HCT116 (cell line): ENCODE measurements at regions not wholly inside any gene's neighbourhood (a gene's known extent, or its start where the extent isn't known, plus 50 kb on each side); places are given as distances from the start of the nearest gene placed in this dataset.

ENCODE experiments used
- ATAC-seq: fragments of 200-7000 bp; cut with Tn5 transposase; 2 replicates; pipeline ENCODE4 v1.9.1; 2020; ENCODE audit warnings: mild to moderate bottlenecking, moderate library complexity
- BruUV-seq: library from RNA; stranded (reverse); fragments of 400-500 nt; replicated peaks from 2 replicates; lab custom pipeline; 2021; lab: Mats Ljungman, UMichigan
- CTCF ChIA-PET: fragments of 300-600 bp; sonication (Branson Sonifier 250); formaldehyde crosslinking; loops from one replicate; lab custom pipeline; 2021; ENCODE audit warnings: antibody characterized with exemption; lab: Charles Lee
- POLR2A ChIA-PET: fragments of 300-600, 350-600 bp; sonication (Branson Sonifier 250); formaldehyde crosslinking; loops from one replicate; lab custom pipeline; 2021; ENCODE audit warnings: antibody characterized with exemption; lab: Charles Lee
- RAD21 ChIA-PET, 2 experiments: fragments of 300-600 bp; sonication (Branson Sonifier 250); formaldehyde crosslinking; loops; one replicate each; lab custom pipeline; 2023; ENCODE audit warnings: low total read pairs in 2 of 2; ENCODE audit not compliant: uncharacterized antibody in 2 of 2, unreplicated experiment in 2 of 2, low non-redundant PET in 1 of 2; lab: Charles Lee
- DNase-seq: peaks from one replicate; pipeline ENCODE4 v3.0.0-alpha.2; 2010; ENCODE audit warnings: low read depth, low spot score
- H2AFZ ChIP-seq: fragments of 200-600 bp; shearing (Covaris generic), sonication (generic); 2 replicates; pipeline ENCODE4 v1.6.1; 2017; ENCODE audit warnings: low read depth, mixed run types, mixed read lengths, antibody characterized with exemption, low read length; ENCODE audit not compliant: poor library complexity, severe bottlenecking
- H3K27ac ChIP-seq: 2 replicates; pipeline ENCODE4 v1.5.1; 2012; ENCODE audit warnings: low read depth, low read length
- H3K27me3 ChIP-seq: fragments of 200-600 bp; sonication (generic); 2 replicates; pipeline ENCODE4 v1.6.1; 2016; ENCODE audit warnings: mixed run types, low read length, mixed read lengths; ENCODE audit not compliant: insufficient read depth
- H3K36me3 ChIP-seq, 2 experiments: fragments of 200-500 bp in 1 of 2; fragments of 200-600 bp in 1 of 2; sonication (Bioruptor generic) in 1 of 2; sonication (generic) in 1 of 2; 2 replicates each; pipeline versions ENCODE4 v1.5.1 to v1.6.1; 2014 to 2016; ENCODE audit warnings: low read length in 2 of 2, inconsistent platforms in 1 of 2, mixed read lengths in 1 of 2, mixed run types in 1 of 2; ENCODE audit not compliant: insufficient read depth in 2 of 2, control insufficient read depth in 1 of 2
- H3K4me1 ChIP-seq, 2 experiments: fragments of 200-600 bp in 1 of 2; sonication (generic) in 1 of 2; 2 replicates each; pipeline versions ENCODE4 v1.5.1 to v1.6.1; 2012 to 2017; ENCODE audit warnings: low read length in 2 of 2, inconsistent platforms in 1 of 2, mild to moderate bottlenecking in 1 of 2, mixed read lengths in 1 of 2, mixed run types in 1 of 2, moderate library complexity in 1 of 2; ENCODE audit not compliant: insufficient read depth in 2 of 2, control insufficient read depth in 1 of 2
- H3K4me2 ChIP-seq: fragments of 200-600 bp; sonication (generic); 2 replicates; pipeline ENCODE4 v1.6.1; 2017; ENCODE audit warnings: mixed run types, low read length, mixed read lengths
- H3K4me3 ChIP-seq, 2 experiments: fragments of 200-600 bp in 1 of 2; sonication (generic) in 1 of 2; replicated peaks in 1 of 2; 2 replicates each; pipeline ENCODE4 v1.5.1; 2011 to 2016; ENCODE audit warnings: low read length in 2 of 2, control low read depth in 1 of 2, low read depth in 1 of 2, mild to moderate bottlenecking in 1 of 2, mixed read lengths in 1 of 2, mixed run types in 1 of 2
- H3K79me2 ChIP-seq: fragments of 200-600 bp; sonication (generic); 2 replicates; pipeline ENCODE4 v1.6.1; 2017; ENCODE audit warnings: mild to moderate bottlenecking, mixed run types, low read length, moderate library complexity, mixed read lengths; ENCODE audit not compliant: insufficient read depth
- H3K9ac ChIP-seq: fragments of 200-600 bp; sonication (generic); 2 replicates; pipeline ENCODE4 v1.6.1; 2016; ENCODE audit warnings: low read length, mixed read lengths
- H3K9me2 ChIP-seq: fragments of 200-600 bp; sonication (generic), shearing (Covaris generic); 2 replicates; pipeline ENCODE4 v1.6.1; 2017; ENCODE audit warnings: mixed run types, mild to moderate bottlenecking, moderate library complexity; ENCODE audit not compliant: insufficient read depth
- H3K9me3 ChIP-seq, 2 experiments: fragments of 200-500 bp in 1 of 2; fragments of 200-600 bp in 1 of 2; sonication (Bioruptor generic) in 1 of 2; sonication (generic) in 1 of 2; 2 replicates each; pipeline ENCODE4 v1.6.1; 2014 to 2017; ENCODE audit warnings: low read length in 2 of 2, mixed read lengths in 2 of 2, inconsistent platforms in 1 of 2, low read depth in 1 of 2, mild to moderate bottlenecking in 1 of 2, mixed run types in 1 of 2, moderate library complexity in 1 of 2; ENCODE audit not compliant: control insufficient read depth in 1 of 2, insufficient read depth in 1 of 2
- H4K20me1 ChIP-seq: fragments of 200-600 bp; sonication (generic), shearing (Covaris generic); 2 replicates; pipeline ENCODE4 v1.6.1; 2017; ENCODE audit warnings: mixed run types, mild to moderate bottlenecking, moderate library complexity; ENCODE audit not compliant: insufficient read depth
- CEBPB ChIP-seq: IDR thresholded peaks from 2 replicates; pipeline ENCODE4 v1.6.1; 2012; ENCODE audit warnings: low read depth
- CTCF ChIP-seq, 3 experiments: fragments of 200-600 bp in 1 of 3; sonication (generic) in 1 of 3; IDR thresholded peaks in 2 of 3; conservative IDR thresholded peaks in 1 of 3; 2 replicates each; pipeline ENCODE4 v1.5.1; 2012 to 2017; ENCODE audit warnings: low read depth in 2 of 3, low read length in 2 of 3, antibody characterized with exemption in 1 of 3, borderline replicate concordance in 1 of 3, control low read depth in 1 of 3, mild to moderate bottlenecking in 1 of 3, mixed read lengths in 1 of 3, mixed run types in 1 of 3, moderate library complexity in 1 of 3; ENCODE audit not compliant: insufficient read depth in 1 of 3
- EGR1 ChIP-seq: IDR thresholded peaks from 2 replicates; pipeline ENCODE4 v1.6.1; 2012; ENCODE audit warnings: low read depth
- ELF1 ChIP-seq: IDR thresholded peaks from 2 replicates; pipeline ENCODE4 v1.6.1; 2012; ENCODE audit warnings: low read depth, borderline replicate concordance
- EZH2phosphoT487 ChIP-seq: fragments of 200-600 bp; IDR thresholded peaks from 2 replicates; pipeline ENCODE4 v1.6.1; 2018; ENCODE audit warnings: antibody characterized with exemption, borderline replicate concordance
- FOSL1 ChIP-seq: IDR thresholded peaks from 2 replicates; pipeline ENCODE4 v1.6.1; 2012; ENCODE audit warnings: low read depth
- JUND ChIP-seq: IDR thresholded peaks from 2 replicates; pipeline ENCODE4 v1.6.1; 2012
- MAX ChIP-seq: IDR thresholded peaks from 2 replicates; pipeline ENCODE4 v1.6.1; 2012
- POLR2A ChIP-seq: IDR thresholded peaks from 2 replicates; pipeline ENCODE4 v1.7.0; 2011; ENCODE audit warnings: borderline replicate concordance; ENCODE audit not compliant: insufficient read depth, insufficient read length; ENCODE audit errors: extremely low read depth
- POLR2AphosphoS5 ChIP-seq: IDR thresholded peaks from 2 replicates; pipeline ENCODE4 v1.6.1; 2011; ENCODE audit warnings: mild to moderate bottlenecking, low read depth, low read length, moderate library complexity
- RAD21 ChIP-seq: IDR thresholded peaks from 2 replicates; pipeline ENCODE4 v1.6.1; 2012; ENCODE audit warnings: low read depth, mild to moderate bottlenecking
- REST ChIP-seq: IDR thresholded peaks from 2 replicates; pipeline ENCODE4 v1.6.1; 2012; ENCODE audit warnings: low read depth
- SIN3A ChIP-seq: IDR thresholded peaks from 2 replicates; pipeline ENCODE4 v1.6.1; 2012; ENCODE audit warnings: low read depth
- SP1 ChIP-seq: IDR thresholded peaks from 2 replicates; pipeline ENCODE4 v1.6.1; 2012; ENCODE audit warnings: low read depth
- SRF ChIP-seq: IDR thresholded peaks from 2 replicates; pipeline ENCODE4 v1.6.1; 2012; ENCODE audit warnings: low read depth
- ZFX ChIP-seq: fragments of 450-650 bp; IDR thresholded peaks from 2 replicates; pipeline ENCODE4 v1.6.1; 2017
- intact Hi-C: fragments of 100-400 bp; cut with micrococcal nuclease; formaldehyde crosslinking; loops from 2 replicates; pipeline ENCODE4 v1.10.0; 2022
- TF ChIP-seq, protein P1 (sequence below): IDR thresholded peaks from 2 replicates; pipeline ENCODE4 v1.6.1; 2012

DNA sequence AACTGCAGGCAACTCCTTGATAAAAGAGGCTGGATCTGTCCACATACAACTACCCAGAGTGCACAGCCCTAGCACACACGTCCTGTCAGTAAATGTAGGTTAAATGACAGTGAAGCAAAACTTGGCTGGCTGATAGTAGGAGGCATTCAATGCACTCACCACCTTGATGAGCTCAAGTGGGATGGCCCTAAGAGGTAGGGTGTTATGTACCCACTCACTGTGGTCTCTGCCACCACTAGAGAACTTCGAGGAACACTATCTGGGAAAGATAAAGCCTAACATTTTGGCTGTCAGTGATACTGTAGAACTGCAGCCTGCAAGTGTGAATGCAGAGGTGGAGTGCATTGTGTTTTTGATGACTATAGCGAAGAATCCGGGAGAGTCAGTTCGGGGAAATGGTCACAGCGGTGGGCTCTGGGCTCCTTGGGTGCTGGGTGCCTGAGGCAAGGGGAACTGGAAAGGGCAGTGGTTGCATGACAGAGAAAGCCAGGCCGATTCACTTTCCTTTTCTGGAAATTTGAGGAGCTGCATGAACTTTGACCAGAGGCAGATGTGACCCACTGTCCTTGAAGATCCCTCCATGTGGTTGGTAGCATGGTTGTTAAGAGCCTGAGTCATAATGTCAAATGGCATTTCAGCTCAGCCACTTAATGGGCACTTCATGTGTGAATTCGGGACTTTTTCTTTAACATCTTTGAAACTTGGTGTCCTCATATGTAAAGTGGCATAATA is 93.1 kb upstream of the ZPBP start:
- ATAC-seq (no peak), DNase-seq (no peak)
- no peaks in the 10 kb centered on the region for H3K4me1 ChIP-seq
- no peaks in the 10 kb centered on the region for H4K20me1 ChIP-seq
- no peak overlapping the region for H3K9ac ChIP-seq
- POLR2A ChIA-PET, result no interaction called here
- H3K27me3 ChIP-seq, result no peaks in the 10 kb centered on the region
- no peak overlapping the region for H3K27ac ChIP-seq
- H3K4me2 ChIP-seq, result no peak overlapping the region
- CTCF ChIA-PET, result no interaction called here
- TF ChIP-seq ELF1 (no peak), RAD21 (no peak), SRF (no peak), EGR1 (no peak), CTCF (IDR thresholded peaks at IDR 0.05 in 2 of 3, conservative IDR thresholded peaks at IDR 0.05 in 1 of 3; ENCODE audit: borderline replicate concordance in 1 of 3, insufficient read depth in 1 of 3, low read depth in 2 of 3, low read length in 2 of 3) (no peak), ZFX (no peak), SIN3A (no peak)
- TF ChIP-seq, protein P1, sequence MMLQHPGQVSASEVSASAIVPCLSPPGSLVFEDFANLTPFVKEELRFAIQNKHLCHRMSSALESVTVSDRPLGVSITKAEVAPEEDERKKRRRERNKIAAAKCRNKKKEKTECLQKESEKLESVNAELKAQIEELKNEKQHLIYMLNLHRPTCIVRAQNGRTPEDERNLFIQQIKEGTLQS, result no peak
- no peak overlapping the region for H3K4me3 ChIP-seq
- no peaks in the 10 kb centered on the region for H3K79me2 ChIP-seq
- no peaks in the 10 kb centered on the region for H3K9me3 ChIP-seq
- H3K9me2 ChIP-seq, result no peaks in the 10 kb centered on the region
- no TSS peak for BruUV-seq
- intact Hi-C loops, result no loop called here
- no peak overlapping the region for H2AFZ ChIP-seq
- RAD21 ChIA-PET, result no interaction called here
- no peaks in the 10 kb centered on the region for H3K36me3 ChIP-seq

DNA sequence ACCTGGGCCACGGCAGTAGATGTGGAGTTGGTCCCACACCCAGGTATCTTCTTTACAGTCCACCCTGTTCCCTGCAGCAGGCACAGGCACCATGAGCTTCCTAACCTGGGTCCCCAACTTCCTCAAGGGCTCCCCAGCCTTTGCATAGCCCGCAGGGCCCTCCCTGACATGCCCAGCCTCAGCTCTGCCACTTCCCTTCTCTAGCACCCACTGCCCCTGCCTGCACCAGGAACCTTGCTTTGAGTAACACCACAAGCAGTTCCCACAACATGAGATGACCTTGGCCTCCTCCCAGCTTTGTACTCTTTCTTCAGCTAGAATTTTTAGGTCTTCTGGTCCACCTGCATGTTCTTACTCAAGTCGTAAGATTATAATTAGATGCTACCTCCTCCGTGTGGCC is 92.2 kb upstream of the ZPBP start:
- Histone ChIP-seq H4K20me1 (no peaks in the 10 kb centered on the region), H3K9me3 (no peaks in the 10 kb centered on the region), H3K9ac (no peak overlapping the region), H3K36me3 (no peaks in the 10 kb centered on the region), H3K4me1 (no peaks in the 10 kb centered on the region), H3K79me2 (no peaks in the 10 kb centered on the region), H3K4me3 (no peak overlapping the region), H3K4me2 (no peak overlapping the region), H3K9me2 (no peaks in the 10 kb centered on the region), H3K27me3 (no peaks in the 10 kb centered on the region), H2AFZ (no peak overlapping the region), H3K27ac (no peak overlapping the region)
- ChIA-PET CTCF (no interaction called here), RAD21 (no interaction called here), POLR2A (no interaction called here)
- BruUV-seq, result no TSS peak
- ATAC-seq (no peak), DNase-seq (no peak)
- intact Hi-C loops, result no loop called here
- TF ChIP-seq REST, result no peak
- no peak for TF ChIP-seq POLR2A
- no peak for TF ChIP-seq ELF1
- no peak for TF ChIP-seq POLR2AphosphoS5
- TF ChIP-seq JUND, result no peak
- no peak for TF ChIP-seq EZH2phosphoT487
- TF ChIP-seq MAX, result no peak
- no peak for TF ChIP-seq SRF
- no peak for TF ChIP-seq EGR1
- no peak for TF ChIP-seq FOSL1
- no peak for TF ChIP-seq CEBPB
- TF ChIP-seq SP1, result no peak
